ENCODE measurements at regions not wholly inside any gene's neighbourhood (a gene's known extent, or its start where the extent isn't known, plus 50 kb on each side); places are given as distances from the start of the nearest gene placed in this dataset.
"Not testable (repeated sequence)": the region's sequence is repeated elsewhere in the genome, so short reads cannot be mapped to it uniquely, and the experiment has no call there.

GRCh38 chr18:40152859-40153258 lies 1802.2 kb upstream of the PIK3C3 start:
- DNase-seq (ENCODE audit: low spot score): no peak

- DNase-seq (ENCODE audit: low spot score): no peak
Observed at GRCh38 chr18:40148960-40149359, 1806.1 kb upstream of the PIK3C3 start.

GRCh38 chr18:40133253-40133652 lies 1821.8 kb upstream of the PIK3C3 start:
- DNase-seq (ENCODE audit: low spot score): no peak

GRCh38 chr18:40132438-40132837 lies 1822.6 kb upstream of the PIK3C3 start:
- DNase-seq (ENCODE audit: low spot score): not testable (repeated sequence)

- DNase-seq (ENCODE audit: low spot score): no peak
Observed at GRCh38 chr18:40124107-40124506, 1830.9 kb upstream of the PIK3C3 start.

- no peak for DNase-seq (ENCODE audit: low spot score)
Observed at GRCh38 chr18:40120796-40121391, 1834.1 kb upstream of the PIK3C3 start.

- DNase-seq (ENCODE audit: low spot score): no peak
Observed at GRCh38 chr18:40120356-40120755, 1834.7 kb upstream of the PIK3C3 start.

GRCh38 chr18:40119581-40119980 lies 1835.5 kb upstream of the PIK3C3 start:
- DNase-seq (ENCODE audit: low spot score): not testable (repeated sequence)

- no peak for DNase-seq (ENCODE audit: low spot score)
Observed at GRCh38 chr18:40110455-40110854, 1844.6 kb upstream of the PIK3C3 start.

- no peak for DNase-seq (ENCODE audit: low spot score)
Observed at GRCh38 chr18:40109252-40110049, 1845.6 kb upstream of the PIK3C3 start.

- DNase-seq (ENCODE audit: low spot score): no peak
Observed at GRCh38 chr18:40108596-40108995, 1846.4 kb upstream of the PIK3C3 start.

- no peak for DNase-seq (ENCODE audit: low spot score)
Observed at GRCh38 chr18:40102903-40103302, 1852.1 kb upstream of the PIK3C3 start.

- DNase-seq (ENCODE audit: low spot score): no peak
Observed at GRCh38 chr18:40099641-40100040, 1855.4 kb upstream of the PIK3C3 start.

GRCh38 chr18:40096675-40097074 lies 1858.4 kb upstream of the PIK3C3 start:
- DNase-seq (ENCODE audit: low spot score): no peak

- no peak for DNase-seq (ENCODE audit: low spot score)
Observed at GRCh38 chr18:40094441-40094840, 1860.6 kb upstream of the PIK3C3 start.

GRCh38 chr18:40088130-40088529 lies 1866.9 kb upstream of the PIK3C3 start:
- no peak for DNase-seq (ENCODE audit: low spot score)

GRCh38 chr18:40079786-40080185 lies 1875.2 kb upstream of the PIK3C3 start:
- DNase-seq (ENCODE audit: low spot score): no peak

GRCh38 chr18:40075616-40076015 lies 1879.4 kb upstream of the PIK3C3 start:
- DNase-seq (ENCODE audit: low spot score): no peak

- DNase-seq (ENCODE audit: low spot score): no peak
Observed at GRCh38 chr18:40072761-40073160, 1882.3 kb upstream of the PIK3C3 start.

GRCh38 chr18:40066368-40066767 lies 1888.7 kb upstream of the PIK3C3 start:
- DNase-seq (ENCODE audit: low spot score): no peak

GRCh38 chr18:40063488-40063887 lies 1891.5 kb upstream of the PIK3C3 start:
- no peak for DNase-seq (ENCODE audit: low spot score)

- DNase-seq (ENCODE audit: low spot score): no peak
Observed at GRCh38 chr18:40061086-40061485, 1893.9 kb upstream of the PIK3C3 start.

- no peak for DNase-seq (ENCODE audit: low spot score)
Observed at GRCh38 chr18:40060562-40060961, 1894.5 kb upstream of the PIK3C3 start.
